HEK293 (cell line): ENCODE measurements at regions not wholly inside any gene's neighbourhood (a gene's known extent, or its start where the extent isn't known, plus 50 kb on each side); places are given as distances from the start of the nearest gene placed in this dataset.

Experiments used
- CTCF ChIA-PET: fragments of 350-600 bp; formaldehyde crosslinking; extraction: SDS; loops from one replicate; lab custom pipeline; 2021; ENCODE audit warnings: antibody characterized with exemption; lab: Yijun Ruan, JAX
- POLR2A ChIA-PET: fragments of 300-600 bp; formaldehyde crosslinking; extraction: SDS; loops from one replicate; lab custom pipeline; 2020; ENCODE audit warnings: antibody characterized with exemption, inconsistent platforms; lab: Yijun Ruan, JAX
- H3K27ac ChIP-seq: fragments of 200-500 bp; sonication (Bioruptor generic); 2 replicates; pipeline ENCODE4 v1.5.1; 2014; ENCODE audit warnings: low read depth, low read length, control low read depth, inconsistent platforms; ENCODE audit errors: extremely low read depth
- H3K36me3 ChIP-seq, 2 experiments: fragments of 200-500 bp in 1 of 2; sonication (Bioruptor generic) in 1 of 2; 1 replicate in 1 of 2; 2 replicates in 1 of 2; pipeline ENCODE4 v1.5.1; 2014 to 2017; ENCODE audit warnings: inconsistent platforms in 2 of 2, low read length in 2 of 2; ENCODE audit not compliant: control insufficient read depth in 2 of 2, insufficient read depth in 1 of 2
- H3K4me1 ChIP-seq: fragments of 200-500 bp; sonication (Bioruptor generic); 2 replicates; pipeline ENCODE4 v1.5.1; 2014; ENCODE audit warnings: mild to moderate bottlenecking, low read length, inconsistent platforms; ENCODE audit not compliant: control insufficient read depth, insufficient read depth
- H3K4me3 ChIP-seq: 2 replicates; pipeline ENCODE4 v1.5.1; 2011; ENCODE audit warnings: low read depth, mild to moderate bottlenecking, control low read depth, low read length, moderate library complexity
- H3K9me3 ChIP-seq: fragments of 200-500 bp; sonication (Bioruptor generic); 2 replicates; pipeline ENCODE4 v1.5.1; 2014; ENCODE audit warnings: low read depth, low read length, inconsistent platforms; ENCODE audit not compliant: control insufficient read depth, insufficient read depth
- GLIS2 ChIP-seq: fragments of 450-650 bp; formaldehyde crosslinking; IDR thresholded peaks from 2 replicates; pipeline ENCODE4 v1.5.1; 2016; ENCODE audit warnings: missing biosample characterization, missing genetic modification characterization
- HOXC10 ChIP-seq: sonication (generic); formaldehyde crosslinking; IDR thresholded peaks from 2 replicates; pipeline ENCODE4 v1.8.1; 2023; ENCODE audit warnings: mild to moderate bottlenecking, missing genetic modification reagents
- KLF1 ChIP-seq: fragments of 450-650 bp; formaldehyde crosslinking; IDR thresholded peaks from 2 replicates; pipeline ENCODE4 v1.5.1; 2016; ENCODE audit warnings: missing biosample characterization, missing genetic modification characterization
- KLF10 ChIP-seq: fragments of 450-650 bp; IDR thresholded peaks from 2 replicates; pipeline ENCODE4 v1.5.1; 2018; ENCODE audit warnings: missing biosample characterization, mild to moderate bottlenecking, missing genetic modification characterization
- KLF16 ChIP-seq: fragments of 450-650 bp; formaldehyde crosslinking; IDR thresholded peaks from 2 replicates; pipeline ENCODE4 v1.5.1; 2017; ENCODE audit warnings: missing biosample characterization, missing genetic modification characterization
- MEIS1 ChIP-seq: sonication (generic); formaldehyde crosslinking; IDR thresholded peaks from 2 replicates; pipeline ENCODE4 v1.8.1; 2022; ENCODE audit warnings: missing genetic modification reagents, mild to moderate bottlenecking, borderline replicate concordance
- SETDB1 ChIP-seq: IDR thresholded peaks from one replicate; pipeline ENCODE4 v1.6.1; 2017; ENCODE audit warnings: mild to moderate bottlenecking, low read length, moderate library complexity, mixed read lengths; ENCODE audit not compliant: insufficient read length
- SP3 ChIP-seq: fragments of 450-650 bp; formaldehyde crosslinking; IDR thresholded peaks from 2 replicates; pipeline ENCODE4 v1.5.1; 2016; ENCODE audit warnings: missing biosample characterization, missing genetic modification characterization
- WT1 ChIP-seq: fragments of 450-650 bp; formaldehyde crosslinking; IDR thresholded peaks from 2 replicates; pipeline ENCODE4 v1.5.1; 2016; ENCODE audit warnings: missing biosample characterization, missing genetic modification characterization
- ZBTB48 ChIP-seq: fragments of 450-650 bp; formaldehyde crosslinking; IDR thresholded peaks from 2 replicates; pipeline ENCODE4 v1.5.1; 2016; ENCODE audit warnings: missing biosample characterization, missing genetic modification characterization
- ZNF132 ChIP-seq: fragments of 450-650 bp; formaldehyde crosslinking; IDR thresholded peaks from 2 replicates; pipeline ENCODE4 v1.5.1; 2017; ENCODE audit warnings: missing biosample characterization, missing genetic modification characterization, borderline replicate concordance
- ZNF16 ChIP-seq: fragments of 450-650 bp; formaldehyde crosslinking; IDR thresholded peaks from 2 replicates; pipeline ENCODE4 v1.5.1; 2016; ENCODE audit warnings: low read depth, missing biosample characterization, missing genetic modification characterization
- ZNF169 ChIP-seq: fragments of 450-650 bp; formaldehyde crosslinking; IDR thresholded peaks from 2 replicates; pipeline ENCODE4 v1.5.1; 2016; ENCODE audit warnings: missing biosample characterization, missing genetic modification characterization
- ZNF18 ChIP-seq: fragments of 450-650 bp; formaldehyde crosslinking; IDR thresholded peaks from 2 replicates; pipeline ENCODE4 v1.5.1; 2016; ENCODE audit warnings: missing biosample characterization, missing genetic modification characterization
- ZNF184 ChIP-seq: fragments of 450-650 bp; IDR thresholded peaks from 2 replicates; pipeline ENCODE4 v1.5.1; 2018; ENCODE audit warnings: missing biosample characterization, mild to moderate bottlenecking, missing genetic modification characterization
- ZNF211 ChIP-seq: fragments of 450-650 bp; formaldehyde crosslinking; IDR thresholded peaks from 2 replicates; pipeline ENCODE4 v1.5.1; 2016; ENCODE audit warnings: low read depth, missing biosample characterization, missing genetic modification characterization
- ZNF266 ChIP-seq: fragments of 450-650 bp; formaldehyde crosslinking; IDR thresholded peaks from 2 replicates; pipeline ENCODE4 v1.5.1; 2016; ENCODE audit warnings: missing biosample characterization, missing genetic modification characterization, low read depth
- ZNF292 ChIP-seq: fragments of 450-650 bp; formaldehyde crosslinking; IDR thresholded peaks from 2 replicates; pipeline ENCODE4 v1.5.1; 2016; ENCODE audit warnings: low read depth, missing biosample characterization, missing genetic modification characterization, borderline replicate concordance
- ZNF354C ChIP-seq: fragments of 450-650 bp; formaldehyde crosslinking; IDR thresholded peaks from 2 replicates; pipeline ENCODE4 v1.5.1; 2016; ENCODE audit warnings: missing biosample characterization, missing genetic modification characterization, low read depth, borderline replicate concordance
- ZNF366 ChIP-seq: fragments of 450-650 bp; formaldehyde crosslinking; conservative IDR thresholded peaks from 2 replicates; pipeline ENCODE4 v1.5.1; 2016; ENCODE audit warnings: missing biosample characterization, missing genetic modification characterization
- ZNF37A ChIP-seq: fragments of 450-650 bp; IDR thresholded peaks from 2 replicates; pipeline ENCODE4 v1.5.1; 2018; ENCODE audit warnings: missing biosample characterization, missing genetic modification characterization
- ZNF513 ChIP-seq: fragments of 450-650 bp; IDR thresholded peaks from 2 replicates; pipeline ENCODE4 v1.5.1; 2018; ENCODE audit warnings: missing biosample characterization, missing genetic modification characterization
- ZNF514 ChIP-seq: fragments of 450-650 bp; formaldehyde crosslinking; IDR thresholded peaks from 2 replicates; pipeline ENCODE4 v1.5.1; 2016; ENCODE audit warnings: missing biosample characterization, missing genetic modification characterization
- ZNF624 ChIP-seq: fragments of 450-650 bp; formaldehyde crosslinking; IDR thresholded peaks from 2 replicates; pipeline ENCODE4 v1.5.1; 2017; ENCODE audit warnings: missing biosample characterization, missing genetic modification characterization
- ZNF626 ChIP-seq: fragments of 450-650 bp; sonication (Bioruptor Pico); formaldehyde crosslinking; IDR thresholded peaks from 2 replicates; pipeline ENCODE4 v1.5.1; 2018; ENCODE audit warnings: missing biosample characterization, missing genetic modification characterization, inconsistent platforms
- ZNF670 ChIP-seq: fragments of 450-650 bp; formaldehyde crosslinking; IDR thresholded peaks from 2 replicates; pipeline ENCODE4 v1.5.1; 2016; ENCODE audit warnings: missing biosample characterization, missing genetic modification characterization, low read depth
- ZNF747 ChIP-seq: fragments of 450-650 bp; formaldehyde crosslinking; IDR thresholded peaks from 2 replicates; pipeline ENCODE4 v1.5.1; 2016; ENCODE audit warnings: missing biosample characterization, missing genetic modification characterization
- ZNF768 ChIP-seq: fragments of 450-650 bp; formaldehyde crosslinking; IDR thresholded peaks from 2 replicates; pipeline ENCODE4 v1.5.1; 2018; ENCODE audit warnings: missing biosample characterization, mild to moderate bottlenecking, missing genetic modification characterization
- ZNF785 ChIP-seq: fragments of 450-650 bp; formaldehyde crosslinking; IDR thresholded peaks from 2 replicates; pipeline ENCODE4 v1.5.1; 2016; ENCODE audit warnings: missing biosample characterization, missing genetic modification characterization
- TF ChIP-seq, protein P1 (sequence below): fragments of 450-650 bp; formaldehyde crosslinking; IDR thresholded peaks from 2 replicates; pipeline ENCODE4 v1.5.0; 2017; ENCODE audit warnings: missing biosample characterization, missing genetic modification characterization, borderline replicate concordance

DNA sequence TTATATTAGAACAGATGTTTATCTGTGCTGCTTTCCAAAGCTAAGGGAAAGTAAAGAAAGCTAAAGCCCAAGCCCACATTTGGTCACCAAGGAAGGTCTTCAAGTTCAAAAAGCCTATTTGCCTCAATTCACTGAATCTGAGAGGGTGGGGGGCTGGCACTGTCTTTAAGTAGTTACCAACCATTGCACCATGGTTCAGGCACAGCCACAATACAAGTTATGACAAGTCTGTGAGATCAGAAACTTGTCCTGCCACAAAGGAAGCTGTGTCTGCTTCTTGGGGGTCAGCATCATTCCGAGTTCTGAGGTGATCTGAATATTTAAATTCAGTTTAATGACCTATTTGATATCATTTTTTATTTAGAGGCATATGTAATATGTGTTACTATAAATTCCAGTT lies 78.3 kb upstream of the OPRM1 start:
- H3K27ac ChIP-seq: no peak overlapping the region
- CTCF ChIA-PET: interaction anchor here (0.6 to 2.6 kb wide), 2 partner anchors 12 to 23 kb away, joined by 3 to 13 read pairs; no protein-coding TSS in a partner anchor
- no peaks in the 10 kb centered on the region for H3K4me1 ChIP-seq
- TF ChIP-seq ZBTB48 (tag by site-specific recombination) (no peak), ZNF785 (no peak), ZNF184 (tag by site-specific recombination) (no peak), HOXC10 (no peak), MEIS1 (CRISPR knock-in tag) (no peak), ZNF132 (tag by site-specific recombination) (no peak), ZNF18 (tag by site-specific recombination) (no peak), ZNF366 (tag by site-specific recombination) (no peak), ZNF266 (no peak), SETDB1 (no peak)
- POLR2A ChIA-PET: no interaction called here
- H3K9me3 ChIP-seq: no peaks in the 10 kb centered on the region
- H3K4me3 ChIP-seq: no peak overlapping the region
- H3K36me3 ChIP-seq: no peaks in the 10 kb centered on the region

- no peak overlapping the region for H3K4me3 ChIP-seq
- H3K36me3 ChIP-seq: no peaks in the 10 kb centered on the region
- POLR2A ChIA-PET: no interaction called here
- CTCF ChIA-PET: interaction anchor here (0.6 to 2.6 kb wide), 2 partner anchors 12 to 24 kb away, joined by 3 to 13 read pairs; no protein-coding TSS in a partner anchor
- H3K9me3 ChIP-seq: no peaks in the 10 kb centered on the region
- TF ChIP-seq SETDB1: no peak
- no peak for TF ChIP-seq KLF16 (tag by site-specific recombination)
- no peak for TF ChIP-seq ZNF354C (tag by site-specific recombination)
- TF ChIP-seq ZNF768 (tag by site-specific recombination): no peak
- TF ChIP-seq ZNF169 (tag by site-specific recombination): no peak
- TF ChIP-seq ZNF37A (tag by site-specific recombination): no peak
- no peak for TF ChIP-seq ZNF366 (tag by site-specific recombination)
- TF ChIP-seq, protein P1, sequence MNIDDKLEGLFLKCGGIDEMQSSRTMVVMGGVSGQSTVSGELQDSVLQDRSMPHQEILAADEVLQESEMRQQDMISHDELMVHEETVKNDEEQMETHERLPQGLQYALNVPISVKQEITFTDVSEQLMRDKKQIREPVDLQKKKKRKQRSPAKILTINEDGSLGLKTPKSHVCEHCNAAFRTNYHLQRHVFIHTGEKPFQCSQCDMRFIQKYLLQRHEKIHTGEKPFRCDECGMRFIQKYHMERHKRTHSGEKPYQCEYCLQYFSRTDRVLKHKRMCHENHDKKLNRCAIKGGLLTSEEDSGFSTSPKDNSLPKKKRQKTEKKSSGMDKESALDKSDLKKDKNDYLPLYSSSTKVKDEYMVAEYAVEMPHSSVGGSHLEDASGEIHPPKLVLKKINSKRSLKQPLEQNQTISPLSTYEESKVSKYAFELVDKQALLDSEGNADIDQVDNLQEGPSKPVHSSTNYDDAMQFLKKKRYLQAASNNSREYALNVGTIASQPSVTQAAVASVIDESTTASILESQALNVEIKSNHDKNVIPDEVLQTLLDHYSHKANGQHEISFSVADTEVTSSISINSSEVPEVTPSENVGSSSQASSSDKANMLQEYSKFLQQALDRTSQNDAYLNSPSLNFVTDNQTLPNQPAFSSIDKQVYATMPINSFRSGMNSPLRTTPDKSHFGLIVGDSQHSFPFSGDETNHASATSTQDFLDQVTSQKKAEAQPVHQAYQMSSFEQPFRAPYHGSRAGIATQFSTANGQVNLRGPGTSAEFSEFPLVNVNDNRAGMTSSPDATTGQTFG (tag by site-specific recombination): no peak
- no peak for TF ChIP-seq ZNF626
- no peak for TF ChIP-seq SP3 (tag by site-specific recombination)
- no peak overlapping the region for H3K27ac ChIP-seq
- no peaks in the 10 kb centered on the region for H3K4me1 ChIP-seq
Observed at GRCh38 chr6:153960281-153960680, 78.8 kb upstream of the OPRM1 start.

GRCh38 chr6:153959276-153959675 lies 79.8 kb upstream of the OPRM1 start:
- no peak overlapping the region for H3K4me3 ChIP-seq
- ChIA-PET POLR2A (no interaction called here), CTCF (interaction anchor here (0.7 to 1.4 kb wide), 2 partner anchors 11 to 58 kb away, joined by 5 read pairs; no protein-coding TSS in a partner anchor)
- H3K27ac ChIP-seq: no peak overlapping the region
- H3K36me3 ChIP-seq: no peaks in the 10 kb centered on the region
- H3K9me3 ChIP-seq: no peaks in the 10 kb centered on the region
- no peaks in the 10 kb centered on the region for H3K4me1 ChIP-seq
- TF ChIP-seq ZNF670 (tag by site-specific recombination) (no peak), ZNF514 (tag by site-specific recombination) (no peak), KLF1 (tag by site-specific recombination) (no peak), KLF10 (no peak), ZNF211 (tag by site-specific recombination) (no peak), ZNF513 (tag by site-specific recombination) (no peak), WT1 (tag by site-specific recombination) (no peak), GLIS2 (no peak), ZNF624 (tag by site-specific recombination) (no peak), ZNF292 (tag by site-specific recombination) (no peak), ZNF16 (tag by site-specific recombination) (no peak), ZNF747 (tag by site-specific recombination) (no peak)
